NCI-H2029 treated with DMSO at 0.1 percent for 48 hours (cell line): ENCODE measurements at regions not wholly inside any gene's neighbourhood (a gene's known extent, or its start where the extent isn't known, plus 50 kb on each side); places are given as distances from the start of the nearest gene placed in this dataset.
"Not testable (repeated sequence)": the region's sequence is repeated elsewhere in the genome, so short reads cannot be mapped to it uniquely, and the experiment has no call there.

Source experiments
- DNase-seq: peaks from one replicate; lab custom pipeline; 2025; lab: John Stamatoyannopoulos, UW

DNA sequence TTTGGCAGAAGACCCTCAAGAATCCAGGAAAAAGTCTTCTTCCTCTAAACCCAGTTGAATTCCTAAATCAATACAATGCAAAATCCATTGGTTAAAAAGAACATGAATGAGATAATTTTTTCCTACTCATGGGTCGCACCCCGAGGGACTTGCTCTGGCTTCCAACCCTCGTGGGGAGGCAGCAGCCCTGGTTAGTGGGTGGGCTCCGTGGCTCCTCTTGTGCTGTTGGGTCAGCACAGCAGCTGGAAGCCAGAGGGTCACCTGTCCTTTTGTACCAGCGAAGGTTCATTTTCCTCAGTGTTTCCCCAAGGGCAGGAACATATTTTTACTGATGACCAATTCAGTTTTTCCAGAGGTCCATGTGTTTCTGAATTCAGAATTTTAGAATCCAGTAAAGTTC, 120.6 kb upstream of the S1PR3 start:
- no peak for DNase-seq

DNA sequence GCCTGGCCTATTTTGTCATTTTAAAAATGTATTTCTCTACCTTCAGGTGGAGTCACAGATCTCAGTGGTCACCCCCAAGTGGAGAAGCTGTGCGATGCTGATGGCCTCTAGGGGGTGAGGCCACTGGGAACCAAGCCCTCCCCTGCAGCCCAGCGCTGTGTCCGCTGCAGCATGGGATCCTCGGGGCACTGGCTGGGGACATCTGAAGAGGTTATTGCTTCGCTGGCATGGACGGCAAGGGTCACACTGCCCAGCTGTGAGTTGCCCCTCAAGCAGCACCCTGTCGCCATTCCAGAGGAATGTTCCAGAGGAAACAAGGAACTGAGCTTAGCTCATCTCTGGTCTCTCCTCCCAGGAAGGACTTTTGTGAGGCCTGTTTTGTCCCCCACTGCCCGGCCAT, 119.6 kb upstream of the S1PR3 start:
- no peak for DNase-seq

DNA sequence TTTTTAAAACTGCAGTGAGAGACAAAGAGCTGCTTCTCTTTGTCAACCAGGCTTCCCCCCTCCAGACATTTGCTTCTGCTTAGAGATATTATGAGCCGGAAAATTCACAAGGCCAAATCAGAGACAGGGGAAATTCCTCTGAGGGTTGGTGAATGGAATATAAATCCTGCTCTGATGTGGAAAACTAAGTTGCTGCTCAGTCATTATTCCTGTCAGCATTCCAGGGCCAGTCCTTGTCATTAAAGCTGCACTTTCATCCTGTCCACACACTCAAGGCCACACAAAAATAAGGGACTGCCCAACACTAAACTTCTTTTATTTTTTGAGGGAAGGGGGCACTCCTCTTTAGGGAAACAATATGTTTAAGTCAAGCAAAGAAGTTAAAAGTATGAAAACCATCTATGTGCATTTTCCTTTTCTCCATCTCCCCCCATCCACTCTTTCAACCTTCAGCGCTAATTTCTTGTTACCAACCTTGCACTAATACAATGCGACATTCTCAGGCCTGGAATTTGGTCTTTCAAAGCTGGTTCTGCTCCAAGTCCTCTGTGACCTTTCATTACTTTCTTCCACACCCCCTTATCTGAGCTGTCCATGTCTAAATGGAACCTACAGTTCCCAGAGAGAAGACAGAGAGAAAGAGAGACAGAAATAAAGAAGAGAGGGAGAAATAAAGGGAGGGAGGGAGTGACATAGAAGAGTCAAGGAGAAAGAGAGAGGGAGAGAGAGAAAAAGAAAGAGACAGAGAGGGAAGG, 118.9 kb upstream of the S1PR3 start:
- no peak for DNase-seq

DNA sequence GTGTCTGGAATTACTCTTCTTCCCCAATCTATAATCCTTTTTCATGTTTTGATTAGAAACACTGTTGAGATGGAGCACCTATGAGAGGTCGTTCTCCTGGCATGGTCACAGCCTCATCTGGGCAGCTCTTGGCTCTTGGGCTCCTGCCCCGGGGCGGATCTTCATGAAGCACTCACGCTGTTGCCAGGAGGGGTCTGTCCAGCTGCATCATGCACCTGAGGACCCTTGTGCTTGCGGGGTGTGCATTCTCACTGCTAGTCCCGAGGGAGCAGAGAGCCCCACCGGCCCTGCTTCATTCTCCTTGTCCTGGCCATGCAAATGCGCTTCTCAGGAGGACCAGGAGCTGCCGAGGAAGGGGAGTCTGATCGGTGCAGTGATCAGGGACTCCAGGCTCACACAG, 117.6 kb upstream of the S1PR3 start:
- DNase-seq = no peak

DNA sequence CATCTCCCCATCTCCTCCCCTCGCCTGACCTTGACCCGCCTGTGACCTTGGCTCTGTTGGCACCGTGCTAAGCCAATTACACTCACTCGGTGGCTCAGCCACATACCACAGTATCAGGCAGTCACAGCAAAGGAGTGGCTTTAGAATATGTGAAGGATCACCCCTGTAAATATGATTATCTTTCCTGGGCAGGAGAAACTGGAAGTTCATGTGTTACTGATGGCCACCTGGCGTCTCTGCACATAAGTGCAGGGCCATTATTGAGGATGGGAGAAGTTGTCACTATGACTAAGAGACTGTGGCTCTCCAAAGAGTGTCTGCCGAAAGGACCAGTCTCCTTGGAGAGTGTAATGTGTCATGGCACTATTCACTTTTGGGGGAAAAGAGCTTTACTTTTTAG, 116.9 kb upstream of the S1PR3 start:
- no peak for DNase-seq

DNA sequence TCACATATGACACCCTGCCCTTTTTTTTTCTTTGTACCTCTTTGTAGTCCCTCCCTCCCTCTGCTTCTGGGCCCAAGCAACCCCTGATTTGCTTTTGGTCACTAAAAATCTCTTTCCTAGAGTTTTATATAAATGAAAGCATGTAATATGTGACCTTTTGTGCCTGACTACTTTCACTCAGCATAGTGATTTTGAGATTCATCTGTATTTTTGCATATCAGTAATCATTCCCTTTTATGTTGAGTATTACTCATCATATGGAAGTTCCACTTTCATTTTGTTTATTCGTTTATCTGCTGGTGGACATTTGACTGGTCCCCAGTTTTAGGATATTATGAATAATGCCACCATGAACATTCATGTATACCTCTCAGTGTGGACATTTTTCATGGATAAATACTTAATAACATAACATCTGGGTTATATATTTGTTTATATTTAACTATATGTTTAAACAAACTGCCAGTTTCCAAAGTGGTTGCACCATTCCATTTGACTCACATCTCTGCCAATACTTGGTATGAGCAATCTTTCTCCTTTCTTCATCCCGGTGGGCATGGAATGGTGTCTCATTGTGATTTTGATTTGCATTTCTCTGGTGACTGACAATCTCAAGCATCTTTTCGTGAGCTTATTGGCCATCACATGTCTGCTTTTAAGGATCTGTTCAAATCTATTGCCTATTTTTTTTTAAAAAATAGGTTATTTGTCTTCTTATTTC, 115.7 kb upstream of the S1PR3 start:
- DNase-seq = no peak

DNA sequence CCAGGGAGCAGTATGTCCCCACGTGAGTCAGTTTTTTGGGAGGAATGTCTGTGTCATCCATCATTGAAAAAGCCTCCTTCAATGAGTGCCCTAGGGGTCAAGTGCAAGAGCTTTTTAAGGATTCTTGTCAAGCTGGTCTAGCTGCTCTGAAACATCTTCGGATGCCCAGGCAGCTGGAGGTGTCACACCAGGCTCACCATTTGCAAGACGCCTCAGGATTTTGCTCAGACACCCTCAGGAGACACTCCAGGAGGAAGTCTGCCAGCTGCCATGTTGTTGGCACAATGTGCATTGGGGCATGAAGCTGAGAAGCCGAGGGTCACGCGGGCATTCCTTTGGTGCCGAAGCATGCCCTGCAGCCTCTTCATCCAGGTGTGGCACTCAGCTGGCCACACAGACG, 111.1 kb upstream of the S1PR3 start:
- DNase-seq = no peak

DNA sequence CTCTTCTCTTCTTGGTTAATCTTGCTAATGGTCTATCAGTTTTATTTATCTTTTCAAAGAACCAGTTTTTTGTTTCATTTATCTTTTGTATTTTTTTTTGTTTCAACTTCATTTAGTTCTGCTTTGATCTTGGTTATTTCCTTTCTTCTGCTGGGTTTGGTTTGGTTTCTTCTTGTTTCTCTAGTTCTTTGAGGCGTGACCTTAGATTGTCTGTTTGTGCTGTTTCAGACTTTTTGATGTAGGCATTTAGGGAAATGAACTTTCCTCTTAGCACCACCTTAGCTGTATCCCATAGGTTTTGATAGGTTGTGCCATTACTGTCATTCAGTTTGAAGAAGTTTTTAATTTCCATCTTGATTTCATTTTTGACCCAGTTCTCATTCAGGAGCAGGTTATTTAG, 107.0 kb upstream of the S1PR3 start:
- not testable (repeated sequence) for DNase-seq

DNA sequence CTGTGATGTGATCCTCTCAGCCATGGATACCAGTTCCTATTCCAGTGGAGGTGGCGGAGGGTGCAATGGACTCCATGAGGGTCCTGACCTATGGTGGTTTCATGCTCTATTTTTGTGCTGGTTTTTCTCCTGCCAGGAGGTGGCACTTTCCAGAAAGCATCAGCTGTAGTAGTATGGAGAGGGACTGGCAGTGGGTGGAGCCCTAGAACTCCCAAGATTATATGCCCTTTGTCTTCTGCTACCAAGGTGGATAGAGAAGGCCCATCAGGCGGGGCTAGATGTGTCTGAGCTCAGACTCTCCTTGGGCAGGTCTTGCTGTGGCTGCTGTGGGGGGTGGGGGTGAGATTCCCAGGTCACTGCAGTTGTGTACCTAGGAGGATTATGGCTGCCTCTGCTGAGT, 104.5 kb upstream of the S1PR3 start:
- not testable (repeated sequence) for DNase-seq

DNA sequence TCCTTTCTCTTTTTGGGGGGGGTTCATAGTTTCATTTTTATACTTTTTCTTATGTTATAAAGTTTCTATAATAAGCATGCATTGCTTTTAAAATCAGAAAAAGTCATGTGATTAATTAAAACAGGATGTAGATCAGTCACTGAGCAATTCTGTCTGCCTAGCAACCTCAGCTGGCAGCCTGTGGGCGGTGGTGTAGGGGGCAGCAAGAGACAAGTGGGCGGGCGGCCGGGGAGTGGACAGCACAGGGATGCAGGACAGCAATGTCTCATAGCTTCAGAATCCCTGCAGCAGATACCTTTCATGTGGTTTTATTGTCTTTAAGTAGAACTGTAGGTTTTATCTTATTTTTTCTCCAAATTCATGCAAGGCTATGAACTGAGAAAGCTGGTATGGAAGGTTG, 101.9 kb upstream of the S1PR3 start:
- DNase-seq = no peak

DNA sequence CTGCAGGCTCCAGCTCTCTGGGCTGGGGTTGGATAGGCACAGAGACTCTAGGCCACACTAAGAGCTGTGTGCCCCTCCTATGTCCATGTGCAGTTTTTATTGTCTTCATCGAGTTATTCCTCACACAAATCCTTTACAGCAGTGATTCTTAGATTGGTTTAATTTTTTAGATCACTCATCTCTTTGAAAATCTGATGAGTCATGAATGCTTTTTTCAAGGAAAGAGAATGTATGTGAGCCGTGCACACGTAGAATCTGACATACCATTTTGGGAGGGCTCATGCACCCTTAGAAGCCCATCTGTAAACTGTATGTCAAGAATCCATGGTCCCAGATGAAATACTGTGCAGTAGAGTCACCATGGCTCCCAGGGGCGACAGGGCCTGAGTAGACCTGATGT, 100.7 kb upstream of the S1PR3 start:
- no peak for DNase-seq

DNA sequence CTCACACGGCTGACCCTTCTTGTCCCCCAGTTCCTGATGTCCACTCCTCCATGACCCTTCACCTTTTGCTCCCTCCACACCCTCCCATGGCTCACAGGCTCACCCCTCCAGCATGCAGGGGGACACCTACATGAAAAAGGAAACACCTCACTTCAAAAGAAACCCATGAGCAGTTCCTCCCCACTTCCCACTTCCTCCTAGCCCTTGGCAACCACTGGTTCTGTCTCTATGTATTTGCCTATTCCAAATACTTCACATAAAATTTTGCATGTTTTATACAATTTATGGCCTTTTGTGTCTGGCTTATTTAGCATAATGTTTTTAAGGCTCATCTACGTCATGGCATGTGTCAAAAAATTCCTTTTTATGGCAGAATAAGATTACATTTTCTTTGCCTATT, 100.2 kb upstream of the S1PR3 start:
- DNase-seq = no peak

DNA sequence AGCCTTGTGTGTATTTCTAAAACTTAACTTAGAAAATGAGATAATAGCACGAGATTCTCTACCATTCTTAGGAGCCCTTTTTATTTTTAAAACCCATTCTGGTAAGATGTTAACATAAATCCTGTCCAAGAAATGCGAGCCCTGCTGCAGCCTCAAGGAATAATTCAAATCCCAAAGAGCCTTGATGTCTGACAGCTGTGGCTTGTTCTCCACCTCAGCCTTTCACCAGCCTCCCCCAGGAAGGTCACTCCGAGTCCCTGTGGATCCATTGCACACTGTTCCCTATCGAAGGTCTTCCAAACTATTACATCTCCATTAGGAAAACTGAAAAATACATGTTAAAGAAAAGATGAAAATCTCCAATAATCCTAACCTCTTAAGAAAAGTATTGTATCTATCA, 98.5 kb upstream of the S1PR3 start:
- no peak for DNase-seq

DNA sequence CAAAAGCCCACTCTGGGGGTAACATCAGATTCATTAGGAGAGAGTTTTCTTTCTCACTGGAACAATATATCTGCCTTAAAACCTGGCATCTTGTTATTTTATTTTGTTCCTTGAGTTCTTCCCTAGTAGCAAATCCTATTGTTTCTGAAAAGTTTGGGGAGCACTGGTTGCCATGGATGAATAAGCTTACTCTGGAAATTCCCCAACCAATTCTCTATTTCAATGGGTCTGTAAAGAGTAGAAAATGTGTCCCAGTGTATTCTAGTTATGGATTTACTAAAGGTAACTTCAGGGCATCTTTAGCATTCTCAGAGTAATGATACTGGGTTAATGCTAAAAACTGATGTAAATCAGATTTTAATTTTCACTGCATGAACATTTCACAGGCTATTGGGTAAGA, 94.2 kb upstream of the S1PR3 start:
- DNase-seq = no peak

DNA sequence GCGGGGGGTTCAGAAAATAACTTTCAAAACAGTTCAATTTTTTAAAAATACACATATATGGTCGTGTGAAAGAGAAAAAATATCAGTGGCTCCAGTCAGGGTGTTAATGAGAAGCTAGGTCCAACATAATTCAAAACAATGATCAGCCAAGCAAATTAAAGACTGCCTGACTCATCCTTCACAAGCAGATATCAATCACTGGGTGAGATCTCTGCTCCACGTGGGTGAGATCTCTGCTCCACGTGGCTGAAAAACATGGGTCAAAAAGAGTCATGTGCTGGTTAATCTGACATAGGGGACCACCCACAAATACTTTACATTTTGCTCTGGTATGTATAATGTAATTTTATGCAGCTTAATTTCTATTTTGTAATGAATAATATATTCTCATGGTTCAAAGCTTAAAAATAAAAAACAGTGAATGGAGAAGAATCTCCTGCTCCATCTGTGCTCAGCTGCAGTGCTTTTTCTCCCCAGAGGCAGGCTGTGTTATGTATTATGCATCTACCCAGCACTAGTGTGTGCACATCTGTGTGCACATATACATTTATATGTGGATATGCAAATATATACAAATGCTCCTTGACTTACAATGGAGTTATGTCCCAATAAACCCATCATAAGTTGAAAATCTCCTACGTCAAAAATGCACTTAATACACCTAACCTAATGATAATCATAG, 93.1 kb upstream of the S1PR3 start:
- DNase-seq = no peak

DNA sequence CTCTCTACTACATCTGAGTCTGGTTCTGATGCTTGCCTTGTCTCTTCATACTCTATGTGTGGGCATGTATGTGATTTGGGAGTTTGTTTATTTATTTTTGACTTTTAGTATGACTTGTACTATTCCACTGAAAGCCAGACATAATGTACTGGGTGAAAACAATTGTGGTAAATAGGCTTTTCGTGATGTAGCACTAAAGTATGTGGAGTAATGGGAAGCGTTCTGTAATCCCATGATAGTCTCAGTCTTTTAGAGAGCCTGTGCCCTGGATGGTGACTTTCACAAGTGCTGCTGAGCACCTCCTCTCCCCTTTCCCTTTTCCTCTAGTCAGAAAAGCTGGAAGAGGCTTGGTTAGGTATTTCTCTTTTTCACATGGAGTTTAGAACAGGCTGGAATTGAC, 85.8 kb upstream of the S1PR3 start:
- no peak for DNase-seq

DNA sequence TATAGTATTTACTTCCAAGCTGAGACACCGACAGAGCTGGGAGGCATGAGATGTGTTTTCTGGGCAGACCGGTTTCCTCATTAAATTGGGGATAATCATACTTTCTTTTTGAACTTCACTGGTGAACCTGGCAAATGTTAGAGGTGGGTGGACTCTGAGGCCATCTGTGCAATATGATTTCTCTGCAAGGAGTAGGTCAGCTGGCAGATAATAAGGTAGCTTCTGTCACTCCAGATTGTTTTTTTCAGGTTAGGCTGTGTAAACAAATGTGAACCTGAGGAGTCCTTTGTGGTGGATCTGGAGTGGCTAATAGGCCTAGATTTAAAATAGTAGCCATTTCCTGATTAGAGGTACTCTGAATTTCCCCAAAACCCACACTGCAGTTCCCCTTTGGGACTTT, 75.4 kb upstream of the S1PR3 start:
- DNase-seq = peak; percentile 29

DNA sequence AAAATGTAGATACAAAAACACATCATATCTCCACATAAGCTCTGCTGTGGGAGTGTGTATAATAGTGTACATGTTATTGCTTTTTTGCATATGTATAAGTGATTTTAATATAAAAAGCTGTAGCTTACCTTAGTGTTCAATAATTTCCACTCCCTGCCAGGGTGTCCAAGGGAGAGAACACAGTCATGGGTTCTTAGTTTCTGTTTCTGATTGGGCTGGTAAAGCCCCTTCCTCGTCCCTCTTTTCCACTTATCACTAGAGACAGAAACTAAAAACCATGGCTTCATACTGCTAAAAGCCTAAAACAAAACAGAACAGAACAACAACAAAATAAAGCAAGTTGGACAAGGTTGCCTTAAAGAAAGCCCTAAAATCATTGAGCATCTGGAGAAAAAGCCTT, 74.4 kb upstream of the S1PR3 start:
- no peak for DNase-seq

DNA sequence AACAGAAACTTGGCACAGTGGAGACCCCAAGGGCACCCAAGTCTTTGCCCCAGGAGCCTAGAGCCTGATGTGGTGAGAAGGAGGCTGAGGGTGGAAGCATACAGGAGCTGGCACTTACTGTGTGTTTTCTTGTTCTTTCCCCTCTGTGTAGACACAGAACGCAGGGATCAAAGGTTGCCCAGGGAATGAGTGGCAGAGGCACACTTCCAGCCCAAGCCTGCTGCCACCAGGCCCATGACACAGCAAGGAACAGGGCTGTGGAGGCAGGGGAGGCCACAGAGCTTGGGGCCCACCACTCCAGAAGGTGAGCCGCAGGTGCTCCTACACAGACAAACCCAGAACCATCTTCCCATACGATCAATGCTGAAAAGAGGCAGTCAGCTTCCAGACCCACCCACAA, 73.9 kb upstream of the S1PR3 start:
- no peak for DNase-seq

DNA sequence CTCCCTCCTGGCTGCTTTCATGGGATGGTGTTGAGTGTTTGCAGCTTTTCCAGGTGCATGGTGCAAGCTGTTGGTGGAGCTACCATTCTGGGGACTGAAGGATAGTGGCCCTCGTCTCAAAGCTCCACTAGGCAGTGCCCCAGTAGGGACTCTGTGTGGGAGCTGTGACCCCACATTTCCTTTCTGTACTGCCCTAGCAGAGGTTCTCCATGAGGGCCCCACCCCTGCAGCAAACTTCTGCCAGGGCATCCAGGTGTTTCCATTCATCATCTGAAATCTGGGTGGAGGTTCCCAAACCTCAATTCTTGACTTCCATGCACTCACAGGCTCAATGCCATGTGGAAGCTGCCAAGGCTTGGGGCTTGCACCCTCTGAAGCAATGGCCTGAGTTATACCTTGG, 72.7 kb upstream of the S1PR3 start:
- not testable (repeated sequence) for DNase-seq

DNA sequence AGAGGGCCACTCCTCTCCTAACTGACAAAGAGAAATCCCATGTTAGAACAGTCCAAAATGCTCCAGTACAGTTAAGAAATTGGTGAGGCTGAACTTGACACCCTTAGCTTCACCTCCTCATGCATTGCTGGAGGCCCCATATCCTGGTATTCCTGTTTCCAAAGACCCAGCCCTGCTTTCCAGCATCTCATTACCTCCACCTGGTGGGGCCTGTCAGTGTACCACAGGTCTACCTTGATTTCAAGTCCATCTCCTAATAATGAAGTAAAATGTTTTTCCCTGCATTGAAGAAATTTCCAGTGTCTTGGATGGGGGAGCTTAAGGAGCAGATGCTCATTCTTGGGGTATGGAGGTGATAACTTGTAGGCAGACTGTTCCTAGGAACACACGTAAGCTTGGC, 70.6 kb upstream of the S1PR3 start:
- DNase-seq = no peak

DNA sequence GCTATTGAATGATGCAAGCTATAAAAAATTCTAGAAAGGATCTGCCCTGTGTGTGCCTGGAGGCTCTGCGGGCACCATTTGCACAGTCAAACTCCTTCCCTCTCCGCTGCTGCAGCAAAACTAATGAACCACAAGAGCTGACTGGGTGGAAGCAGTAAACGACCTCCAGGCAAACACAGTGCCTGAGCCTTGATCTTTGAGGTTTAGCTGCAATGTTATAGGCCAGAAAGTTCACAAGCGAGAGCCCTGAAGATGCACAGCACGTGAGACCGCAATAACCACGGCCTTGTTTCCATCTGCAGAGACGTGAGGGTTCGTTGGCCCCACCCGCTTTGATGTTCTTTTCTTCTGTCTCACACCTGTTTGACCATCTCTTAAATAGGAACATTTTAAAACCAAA, 69.2 kb upstream of the S1PR3 start:
- no peak for DNase-seq

DNA sequence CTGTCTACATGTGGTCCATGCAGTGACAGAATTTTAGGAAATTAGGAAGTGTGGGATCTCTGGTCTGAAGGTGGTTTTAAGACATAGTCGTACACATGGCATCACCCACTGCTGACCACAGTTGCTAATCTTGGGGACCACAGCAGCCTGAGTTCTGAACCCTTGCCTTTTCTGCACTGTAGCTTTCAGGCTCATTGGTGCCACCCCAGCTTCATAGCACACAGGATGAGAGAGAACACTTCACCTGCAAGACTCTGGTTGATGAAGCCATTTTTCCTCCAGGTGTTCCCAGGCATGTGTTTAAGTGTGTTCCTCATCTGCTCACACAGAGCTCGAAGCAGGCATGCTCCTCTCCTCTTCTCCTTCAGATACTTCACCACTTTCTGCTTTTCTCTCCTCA, 68.2 kb upstream of the S1PR3 start:
- DNase-seq = no peak
